Activated naive CD8-positive, alpha-beta T cell treated with anti-CD3 and anti-CD28 coated beads, Interleukin-2, amount 10 ng/mL, durations not matched to agents 7 days and 5 days (primary cell): ENCODE measurements at regions not wholly inside any gene's neighbourhood (a gene's known extent, or its start where the extent isn't known, plus 50 kb on each side); places are given as distances from the start of the nearest gene placed in this dataset.
A peak's percentile ranks its signal among the peaks of the same experiment; 100 is the strongest.

Source experiments
- ATAC-seq: fragments of 150-1000 bp; cut with Tn5 transposase; one replicate; pipeline ENCODE4 v1.10.0; 2021; ENCODE audit warnings: low read depth, moderate library complexity
- POLR2A ChIA-PET: fragments of 350-600 bp; sonication (Branson Sonifier 250); formaldehyde crosslinking; loops from one replicate; lab custom pipeline; 2021; ENCODE audit warnings: antibody characterized with exemption; lab: Charles Lee
- DNase-seq: peaks from one replicate; pipeline ENCODE4 v3.0.0; 2021
- H3K27ac Mint-ChIP-seq: one replicate; pipeline ENCODE4 v1.8.0; 2022; ENCODE audit warnings: mild to moderate bottlenecking, mixed read lengths
- H3K27me3 Mint-ChIP-seq: one replicate; pipeline ENCODE4 v1.8.0; 2022; ENCODE audit warnings: mild to moderate bottlenecking, moderate library complexity, mixed read lengths
- H3K36me3 Mint-ChIP-seq: one replicate; pipeline ENCODE4 v1.8.0; 2021; ENCODE audit warnings: mild to moderate bottlenecking, mixed read lengths
- H3K4me1 Mint-ChIP-seq: one replicate; pipeline ENCODE4 v1.8.0; 2021; ENCODE audit warnings: mixed read lengths
- H3K4me3 Mint-ChIP-seq: one replicate; pipeline ENCODE4 v1.8.0; 2022; ENCODE audit warnings: mild to moderate bottlenecking, moderate library complexity, mixed read lengths
- H3K9me3 Mint-ChIP-seq: one replicate; pipeline ENCODE4 v1.8.0; 2021; ENCODE audit warnings: mixed read lengths

DNA sequence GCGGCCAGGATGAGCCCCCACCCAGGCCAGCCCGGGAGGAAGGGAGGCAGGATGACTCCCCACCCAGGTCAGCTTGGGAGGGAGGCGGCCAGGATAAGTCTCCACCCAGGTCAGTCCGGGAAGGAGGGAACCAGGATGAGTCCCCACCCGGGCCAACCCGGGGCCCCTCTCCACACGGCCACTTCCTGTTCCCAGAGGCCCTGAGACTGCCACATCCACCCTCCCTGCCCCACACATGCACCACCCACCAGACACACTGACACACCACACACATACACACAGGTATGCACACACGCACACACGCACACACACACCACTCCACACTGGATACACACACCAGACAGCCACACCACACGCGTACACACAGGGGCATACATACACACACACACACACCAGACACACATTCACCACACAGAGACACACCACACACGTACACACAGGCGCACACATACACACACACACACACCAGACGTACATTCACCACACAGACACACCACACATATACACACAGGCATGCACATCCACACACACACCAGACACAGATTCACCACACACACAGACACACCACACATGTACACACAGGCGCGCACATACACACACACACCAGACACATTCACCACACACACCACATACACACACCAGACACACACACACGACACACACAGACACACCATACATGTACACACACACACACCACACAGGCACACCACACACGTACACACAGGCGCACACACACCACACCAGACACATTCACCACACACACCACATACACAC lies 84.9 kb upstream of the PRR5 start:
- H3K4me3 Mint-ChIP-seq, result no peak overlapping the region
- no peak for ATAC-seq
- POLR2A ChIA-PET, result no interaction called here
- H3K27ac Mint-ChIP-seq, result no peak overlapping the region
- H3K9me3 Mint-ChIP-seq, result peaks cover 4% of the 10 kb centered on the region
- no peaks in the 10 kb centered on the region for H3K36me3 Mint-ChIP-seq
- H3K4me1 Mint-ChIP-seq, result peaks cover 6% of the 10 kb centered on the region
- DNase-seq, result no peak
- H3K27me3 Mint-ChIP-seq, result no peaks in the 10 kb centered on the region

DNA sequence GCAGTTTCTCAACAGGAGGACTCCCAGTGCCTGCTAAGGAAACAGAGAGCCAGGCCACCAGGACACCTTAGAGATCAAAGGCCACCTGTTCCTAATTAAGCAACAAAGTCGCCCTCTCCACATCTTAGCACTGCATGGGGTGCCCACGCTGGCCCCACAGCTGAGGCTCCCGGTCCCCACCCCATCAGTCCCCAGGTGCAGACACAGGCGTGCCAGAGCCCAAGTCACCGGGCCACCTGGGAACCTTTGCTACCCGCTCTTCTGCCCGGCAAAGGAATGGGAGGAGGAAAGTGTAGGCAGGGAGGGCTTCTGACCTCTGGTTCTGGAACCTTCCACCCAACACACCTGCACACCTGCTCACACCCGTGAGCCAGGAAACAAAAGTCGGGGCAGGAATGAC lies 85.5 kb upstream of the PRR5 start:
- no peak overlapping the region for H3K27ac Mint-ChIP-seq
- H3K36me3 Mint-ChIP-seq, result no peaks in the 10 kb centered on the region
- H3K4me3 Mint-ChIP-seq, result no peak overlapping the region
- DNase-seq, result no peak
- ATAC-seq, result no peak
- peaks cover 5% of the 10 kb centered on the region for H3K9me3 Mint-ChIP-seq
- POLR2A ChIA-PET, result interaction anchor here (0.6 kb wide), 1 partner anchor 203 kb away, joined by 4 read pairs; no protein-coding TSS in a partner anchor
- no peaks in the 10 kb centered on the region for H3K27me3 Mint-ChIP-seq
- peaks cover 4% of the 10 kb centered on the region for H3K4me1 Mint-ChIP-seq

DNA sequence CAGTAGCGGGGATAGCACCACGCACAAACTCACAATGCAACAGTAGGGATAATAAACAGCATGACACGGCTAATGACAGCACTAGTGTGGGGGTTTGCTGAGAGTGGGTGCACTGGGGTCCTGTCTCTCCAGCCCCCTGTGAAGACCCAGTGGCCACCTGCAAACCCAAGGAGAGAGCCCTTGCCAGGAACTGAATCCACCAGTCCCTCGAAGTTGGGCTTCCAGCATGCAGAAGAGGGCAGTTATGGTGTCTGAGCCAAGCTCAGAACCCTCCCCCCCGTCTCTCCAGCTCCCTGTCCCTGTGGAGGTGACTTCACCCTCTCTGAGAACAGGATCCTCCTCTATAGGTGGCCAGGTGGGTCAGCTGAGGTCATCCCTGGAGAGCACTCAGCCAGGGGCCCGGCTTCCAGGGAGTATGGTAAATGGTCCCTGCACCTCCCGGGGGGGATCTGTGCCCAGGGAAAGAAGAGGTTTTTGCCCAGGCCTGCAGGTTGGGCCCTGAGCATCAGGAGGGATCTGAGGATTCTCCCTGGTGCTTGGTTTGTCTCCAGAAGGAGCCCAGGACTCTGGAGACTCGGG lies 86.3 kb upstream of the PRR5 start:
- DNase-seq (no peak), ATAC-seq (no peak)
- Mint-ChIP-seq H3K4me1 (peaks cover 2% of the 10 kb centered on the region), H3K27me3 (no peaks in the 10 kb centered on the region), H3K9me3 (peaks cover 7% of the 10 kb centered on the region), H3K27ac (no peak overlapping the region), H3K4me3 (no peak overlapping the region), H3K36me3 (no peaks in the 10 kb centered on the region)
- POLR2A ChIA-PET, result no interaction called here

DNA sequence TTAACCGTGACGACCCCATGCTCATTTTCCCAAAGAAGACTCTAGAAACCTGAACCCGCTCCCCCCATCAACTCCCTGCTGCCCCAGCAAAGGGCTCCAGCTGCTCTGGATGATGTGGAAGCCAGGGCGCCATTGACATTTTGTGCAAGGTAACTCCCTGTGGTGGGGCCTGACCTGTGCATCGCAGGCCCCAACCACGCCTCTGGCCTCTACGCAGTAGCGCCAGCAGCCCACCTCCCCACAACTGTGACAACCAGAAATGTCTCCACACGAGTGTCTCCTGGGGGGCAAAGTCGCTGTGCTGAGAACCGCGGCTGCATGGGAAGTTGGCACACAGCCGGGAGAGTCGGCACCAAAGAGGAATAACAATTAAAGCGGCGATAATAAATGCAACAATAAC lies 86.9 kb upstream of the PRR5 start:
- Mint-ChIP-seq H3K27me3 (no peaks in the 10 kb centered on the region), H3K9me3 (peaks cover 7% of the 10 kb centered on the region), H3K36me3 (no peaks in the 10 kb centered on the region), H3K27ac (no peak overlapping the region), H3K4me1 (no peaks in the 10 kb centered on the region), H3K4me3 (no peak overlapping the region)
- POLR2A ChIA-PET, result no interaction called here
- ATAC-seq, result no peak
- no peak for DNase-seq

DNA sequence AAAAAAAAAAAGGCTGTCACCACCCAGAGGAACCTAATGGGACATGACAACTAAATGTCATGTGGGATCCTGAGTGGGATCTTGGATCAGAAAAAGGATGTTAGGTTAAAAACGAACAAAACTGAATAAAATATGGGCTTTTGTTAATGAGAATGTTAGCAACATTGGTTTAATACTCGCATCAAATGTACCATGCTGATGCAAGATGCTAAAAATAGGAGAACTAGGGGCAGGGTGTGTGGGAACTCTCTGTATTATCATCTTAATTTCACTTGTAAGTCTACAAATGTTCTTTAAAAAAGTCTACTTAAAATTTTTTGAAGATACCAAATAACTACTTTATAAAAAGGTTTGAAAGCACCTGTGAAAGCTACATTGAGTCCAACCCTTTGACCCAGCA lies 88.8 kb upstream of the PRR5 start:
- Mint-ChIP-seq H3K4me1 (no peaks in the 10 kb centered on the region), H3K27ac (no peak overlapping the region), H3K27me3 (no peaks in the 10 kb centered on the region), H3K36me3 (no peaks in the 10 kb centered on the region), H3K9me3 (peaks cover 7% of the 10 kb centered on the region), H3K4me3 (no peak overlapping the region)
- ATAC-seq, result no peak
- POLR2A ChIA-PET, result interaction anchor here (0.7 kb wide), 1 partner anchor 579 kb away, joined by 4 read pairs; no protein-coding TSS in a partner anchor
- no peak for DNase-seq

DNA sequence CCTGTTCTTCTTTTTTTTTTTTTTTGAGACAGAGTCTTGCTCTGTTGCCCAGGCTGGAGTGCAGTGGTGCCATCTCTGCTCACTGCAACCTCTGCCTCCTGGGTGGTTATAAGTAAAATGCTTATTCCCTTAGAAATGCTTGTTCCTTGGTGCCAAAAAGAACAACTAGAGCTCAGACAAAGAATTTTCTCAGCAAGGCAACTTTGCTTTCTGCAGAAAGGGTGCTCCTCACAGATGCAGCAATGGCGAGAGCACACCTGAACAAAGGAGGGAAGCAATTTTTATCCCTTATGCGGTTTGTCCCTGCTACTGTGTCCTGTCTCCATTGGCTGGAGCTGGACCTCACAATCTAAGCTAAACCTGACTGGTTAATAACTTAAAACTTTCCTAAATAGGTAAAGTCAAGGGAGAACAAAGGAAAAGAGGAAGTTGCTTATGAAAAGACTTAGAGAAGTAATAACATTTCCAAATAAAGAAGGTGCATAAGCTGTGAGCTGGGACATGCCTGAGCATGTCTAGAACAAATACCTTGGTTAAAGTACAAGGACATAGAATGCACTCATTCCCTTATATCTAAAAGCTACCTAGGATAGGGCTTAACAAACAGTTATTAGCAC lies 90.0 kb upstream of the PRR5 start:
- ATAC-seq, result no peak
- Mint-ChIP-seq H3K9me3 (peaks cover 7% of the 10 kb centered on the region), H3K36me3 (no peaks in the 10 kb centered on the region)

DNA sequence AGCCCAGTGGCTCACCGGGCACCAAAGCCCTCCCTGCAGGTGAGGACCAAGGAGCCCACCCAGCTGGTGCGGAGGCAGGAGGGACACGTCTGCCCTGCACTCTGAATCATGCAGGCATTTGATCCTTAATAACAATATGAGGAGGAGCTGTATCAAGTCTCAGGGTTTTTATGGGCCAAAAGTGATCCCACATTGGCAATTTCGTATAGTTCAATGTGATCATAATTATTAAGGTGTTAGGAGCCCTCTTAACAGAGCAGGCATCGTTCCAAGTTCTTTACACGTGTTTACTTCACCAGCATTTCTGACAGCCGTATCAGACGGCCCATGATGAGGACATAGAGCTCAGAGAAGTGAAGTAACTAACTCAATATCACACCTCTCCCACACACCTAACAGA lies 91.9 kb upstream of the PRR5 start:
- peaks cover 2% of the 10 kb centered on the region for H3K4me1 Mint-ChIP-seq
- peaks cover 7% of the 10 kb centered on the region for H3K9me3 Mint-ChIP-seq
- ATAC-seq (no peak), DNase-seq (no peak)
- H3K27ac Mint-ChIP-seq, result no peak overlapping the region
- no peak overlapping the region for H3K4me3 Mint-ChIP-seq
- H3K36me3 Mint-ChIP-seq, result no peaks in the 10 kb centered on the region
- peaks cover 9% of the 10 kb centered on the region for H3K27me3 Mint-ChIP-seq
- POLR2A ChIA-PET, result no interaction called here

More for the DNA sequence above, 90.0 kb upstream of the PRR5 start:
- Mint-ChIP-seq H3K27ac (no peak overlapping the region), H3K4me3 (no peak overlapping the region), H3K4me1 (no peaks in the 10 kb centered on the region), H3K27me3 (no peaks in the 10 kb centered on the region)
- POLR2A ChIA-PET, result no interaction called here
- no peak for DNase-seq

DNA sequence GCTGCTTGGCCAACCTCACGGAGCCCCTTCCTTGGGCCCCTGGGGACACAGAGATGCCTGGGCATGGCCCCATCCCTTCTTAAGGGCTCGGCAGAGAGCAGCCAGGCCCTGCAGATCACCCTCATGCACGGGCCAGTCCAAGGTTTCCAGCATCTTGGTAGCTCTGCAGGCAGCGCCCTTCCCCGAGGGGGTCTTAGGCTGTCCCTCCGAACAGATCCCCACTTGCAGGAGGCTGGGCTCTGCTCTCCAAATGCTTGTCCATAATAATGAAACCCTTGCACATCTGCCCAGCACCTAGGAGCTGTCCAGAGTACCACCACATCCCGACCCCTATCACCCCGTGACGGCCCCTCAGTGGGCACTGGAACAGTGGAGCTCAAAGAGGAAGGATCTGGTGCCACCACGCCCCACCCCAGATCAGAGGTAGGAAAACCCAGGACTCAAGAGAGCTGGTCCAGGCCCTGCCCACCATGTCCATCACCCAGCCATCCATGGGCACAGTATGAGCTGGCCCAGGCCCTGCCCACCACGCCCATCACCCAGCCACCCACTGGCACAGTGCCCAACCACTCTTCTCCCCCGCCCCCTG lies 92.5 kb upstream of the PRR5 start:
- Mint-ChIP-seq H3K9me3 (peaks cover 10% of the 10 kb centered on the region), H3K4me3 (no peak overlapping the region), H3K27me3 (peaks cover 9% of the 10 kb centered on the region), H3K4me1 (peaks cover 5% of the 10 kb centered on the region), H3K36me3 (no peaks in the 10 kb centered on the region), H3K27ac (no peak overlapping the region)
- DNase-seq (no peak), ATAC-seq (no peak)
- POLR2A ChIA-PET, result no interaction called here

DNA sequence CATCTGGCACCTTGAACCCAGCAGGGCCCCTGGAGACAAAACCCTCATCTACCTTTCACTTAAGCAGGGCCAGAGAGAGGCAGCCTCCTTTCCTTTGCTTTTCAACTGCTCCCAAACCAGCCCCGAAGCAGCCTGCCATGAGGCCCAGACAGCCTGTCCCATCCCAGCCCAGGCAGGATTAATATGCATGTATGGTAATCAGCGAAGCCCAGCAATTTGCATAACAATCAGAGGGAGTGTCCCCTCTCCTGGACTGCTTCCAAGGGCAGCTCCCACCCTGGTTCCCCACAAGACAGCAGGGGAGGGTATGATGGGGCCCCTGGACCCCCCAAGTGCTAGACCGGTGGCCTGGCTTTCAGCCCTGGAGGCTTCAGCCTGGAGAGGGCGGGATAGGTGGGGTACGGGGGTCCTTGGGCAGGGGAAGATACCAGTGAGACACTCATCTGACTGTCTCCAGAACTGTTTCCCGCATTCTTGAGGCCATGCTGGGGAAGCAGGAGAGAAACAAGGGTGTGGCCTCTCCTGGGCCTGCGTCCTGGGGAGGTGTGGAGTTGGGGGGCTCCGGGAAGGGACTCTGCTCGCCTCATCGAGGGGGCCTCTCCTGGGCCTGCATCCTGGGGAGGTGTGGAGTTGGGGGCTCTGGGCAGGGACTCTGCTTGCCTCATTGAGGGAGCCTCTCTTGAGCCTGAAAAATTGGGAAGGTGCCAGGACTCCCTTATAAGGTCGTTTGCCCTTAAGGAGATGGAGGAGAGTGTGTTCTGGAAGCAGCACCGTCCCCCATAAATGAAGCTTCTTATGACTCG lies 93.2 kb upstream of the PRR5 start:
- Mint-ChIP-seq H3K4me3 (no peak overlapping the region), H3K4me1 (peaks cover 6% of the 10 kb centered on the region), H3K9me3 (peaks cover 8% of the 10 kb centered on the region), H3K27me3 (peaks cover 9% of the 10 kb centered on the region), H3K36me3 (no peaks in the 10 kb centered on the region), H3K27ac (no peak overlapping the region)
- ATAC-seq, result no peak
- POLR2A ChIA-PET, result no interaction called here
- no peak for DNase-seq

DNA sequence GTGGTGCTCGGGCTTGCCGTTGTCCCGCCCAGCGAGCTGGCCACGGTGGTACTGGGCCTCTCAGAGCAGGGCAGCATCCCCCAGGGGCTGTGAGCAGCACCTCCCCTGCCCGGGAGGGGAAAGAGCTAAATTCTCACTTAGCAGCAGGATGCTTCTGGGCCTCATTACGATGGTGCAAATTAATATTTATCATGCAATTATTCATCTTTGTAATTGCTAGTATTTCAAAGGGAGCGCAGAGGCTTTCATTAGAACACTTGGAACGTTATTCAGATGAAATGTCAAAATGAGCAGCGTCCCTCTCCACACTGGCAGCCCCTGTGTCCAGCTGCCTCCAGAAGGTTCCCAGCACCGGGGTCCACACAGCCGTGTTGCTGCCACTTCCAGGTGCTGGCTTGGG lies 95.9 kb upstream of the PRR5 start:
- ATAC-seq, result no peak
- Mint-ChIP-seq H3K4me1 (peaks cover 6% of the 10 kb centered on the region), H3K36me3 (no peaks in the 10 kb centered on the region), H3K4me3 (no peak overlapping the region), H3K27ac (no peak overlapping the region), H3K9me3 (peaks cover 6% of the 10 kb centered on the region), H3K27me3 (peaks cover 18% of the 10 kb centered on the region)
- DNase-seq, result no peak
- POLR2A ChIA-PET, result no interaction called here

DNA sequence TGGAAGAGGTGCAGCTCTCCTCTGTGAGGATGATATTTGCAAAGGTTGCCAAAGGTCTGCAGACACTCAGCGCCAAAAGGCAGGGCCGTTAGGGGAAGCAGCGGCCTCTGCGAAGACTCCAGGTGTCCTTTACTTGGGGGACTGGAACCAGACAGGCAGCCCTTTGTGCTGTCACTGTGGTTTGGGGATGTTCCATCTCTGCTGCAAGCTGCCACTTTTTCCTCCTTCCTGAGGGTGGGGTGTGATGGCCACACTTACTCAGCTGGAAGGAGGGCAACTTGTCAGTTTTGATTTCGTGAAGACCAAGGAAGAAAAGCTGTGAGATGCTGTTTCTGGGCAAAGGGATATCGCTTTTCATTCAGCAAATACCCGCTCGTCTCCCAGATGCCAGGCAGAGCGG lies 96.5 kb upstream of the PRR5 start:
- POLR2A ChIA-PET, result no interaction called here
- DNase-seq (no peak), ATAC-seq (no peak)
- H3K27ac Mint-ChIP-seq, result no peak overlapping the region
- no peaks in the 10 kb centered on the region for H3K36me3 Mint-ChIP-seq
- no peak overlapping the region for H3K4me3 Mint-ChIP-seq
- H3K4me1 Mint-ChIP-seq, result peaks cover 6% of the 10 kb centered on the region
- H3K9me3 Mint-ChIP-seq, result peaks cover 4% of the 10 kb centered on the region
- peaks cover 24% of the 10 kb centered on the region for H3K27me3 Mint-ChIP-seq

DNA sequence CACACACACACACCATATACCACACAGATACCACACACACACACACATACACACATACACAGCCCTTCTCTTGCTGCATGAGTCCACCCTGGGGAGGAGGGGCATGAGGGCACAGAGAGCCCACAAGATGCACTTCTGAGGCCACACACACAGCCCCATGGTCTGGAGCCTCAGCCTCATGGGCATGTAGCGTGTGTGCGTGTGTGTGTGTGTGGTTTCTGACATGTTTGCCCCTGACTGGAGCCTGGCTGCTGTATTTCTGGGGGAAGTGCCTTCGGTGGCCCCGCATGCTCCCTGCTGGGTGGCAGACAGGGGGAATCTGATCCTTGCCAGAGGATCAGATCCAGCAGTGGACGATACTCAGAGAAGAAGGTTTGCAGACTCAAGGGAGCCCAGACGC lies 97.0 kb upstream of the PRR5 start:
- ATAC-seq, result no peak
- Mint-ChIP-seq H3K9me3 (peaks cover 4% of the 10 kb centered on the region), H3K4me3 (no peak overlapping the region), H3K4me1 (peaks cover 6% of the 10 kb centered on the region), H3K27ac (peak overlapping the region; percentile 31), H3K36me3 (no peaks in the 10 kb centered on the region), H3K27me3 (peaks cover 24% of the 10 kb centered on the region)
- no peak for DNase-seq
- POLR2A ChIA-PET, result no interaction called here

DNA sequence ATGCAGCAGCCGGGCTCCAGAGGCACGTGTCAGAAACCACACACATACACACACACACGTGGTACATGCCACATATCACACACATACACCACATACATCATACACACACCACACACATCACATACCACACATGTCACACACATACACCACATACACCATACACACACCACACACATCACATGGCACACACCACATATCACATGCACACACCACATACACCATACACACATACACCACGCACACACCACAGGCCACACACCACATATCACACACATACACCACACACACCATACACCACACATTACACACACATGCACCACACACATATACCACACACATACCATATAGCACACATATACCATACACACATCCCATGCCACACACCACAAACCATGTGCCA lies 97.5 kb upstream of the PRR5 start:
- peaks cover 4% of the 10 kb centered on the region for H3K9me3 Mint-ChIP-seq
- ATAC-seq, result no peak
- H3K27me3 Mint-ChIP-seq, result peaks cover 24% of the 10 kb centered on the region
- H3K36me3 Mint-ChIP-seq, result no peaks in the 10 kb centered on the region
- peaks cover 6% of the 10 kb centered on the region for H3K4me1 Mint-ChIP-seq
- POLR2A ChIA-PET, result no interaction called here
- H3K4me3 Mint-ChIP-seq, result no peak overlapping the region
- DNase-seq, result no peak
- peak overlapping the region; percentile 31 for H3K27ac Mint-ChIP-seq
